GM12874 (cell line): ENCODE measurements at regions not wholly inside any gene's neighbourhood (a gene's known extent, or its start where the extent isn't known, plus 50 kb on each side); places are given as distances from the start of the nearest gene placed in this dataset.

ENCODE experiments used
- CTCF ChIP-seq: IDR thresholded peaks from 2 replicates; pipeline ENCODE4 v1.5.1; 2011; ENCODE audit warnings: low read depth, mild to moderate bottlenecking, control low read depth, low read length, moderate library complexity; ENCODE audit not compliant: insufficient read depth

- no peak for TF ChIP-seq CTCF
Observed at GRCh38 chr14:38079886-38080285, 127.8 kb upstream of the SSTR1 start.

- no peak for TF ChIP-seq CTCF
Observed at GRCh38 chr14:38080696-38081095, 127.0 kb upstream of the SSTR1 start.

- no peak for TF ChIP-seq CTCF
Observed at GRCh38 chr14:38083039-38083438, 124.7 kb upstream of the SSTR1 start.

GRCh38 chr14:38089123-38089522 lies 118.6 kb upstream of the SSTR1 start:
- TF ChIP-seq CTCF, result no peak

GRCh38 chr14:38090506-38090905 lies 117.2 kb upstream of the SSTR1 start:
- TF ChIP-seq CTCF, result no peak

- no peak for TF ChIP-seq CTCF
Observed at GRCh38 chr14:38098074-38098836, 109.4 kb upstream of the SSTR1 start.

- TF ChIP-seq CTCF, result no peak
Observed at GRCh38 chr14:38101679-38102078, 106.0 kb upstream of the SSTR1 start.
